HEK293 (cell line): ENCODE measurements at regions not wholly inside any gene's neighbourhood (a gene's known extent, or its start where the extent isn't known, plus 50 kb on each side); places are given as distances from the start of the nearest gene placed in this dataset.

Experiments used
- CTCF ChIA-PET: fragments of 350-600 bp; formaldehyde crosslinking; extraction: SDS; loops from one replicate; lab custom pipeline; 2021; ENCODE audit warnings: antibody characterized with exemption; lab: Yijun Ruan, JAX
- POLR2A ChIA-PET: fragments of 300-600 bp; formaldehyde crosslinking; extraction: SDS; loops from one replicate; lab custom pipeline; 2020; ENCODE audit warnings: antibody characterized with exemption, inconsistent platforms; lab: Yijun Ruan, JAX
- H3K27ac ChIP-seq: fragments of 200-500 bp; sonication (Bioruptor generic); 2 replicates; pipeline ENCODE4 v1.5.1; 2014; ENCODE audit warnings: low read depth, low read length, control low read depth, inconsistent platforms; ENCODE audit errors: extremely low read depth
- H3K36me3 ChIP-seq, 2 experiments: fragments of 200-500 bp in 1 of 2; sonication (Bioruptor generic) in 1 of 2; 1 replicate in 1 of 2; 2 replicates in 1 of 2; pipeline ENCODE4 v1.5.1; 2014 to 2017; ENCODE audit warnings: inconsistent platforms in 2 of 2, low read length in 2 of 2; ENCODE audit not compliant: control insufficient read depth in 2 of 2, insufficient read depth in 1 of 2
- H3K4me1 ChIP-seq: fragments of 200-500 bp; sonication (Bioruptor generic); 2 replicates; pipeline ENCODE4 v1.5.1; 2014; ENCODE audit warnings: mild to moderate bottlenecking, low read length, inconsistent platforms; ENCODE audit not compliant: control insufficient read depth, insufficient read depth
- H3K4me3 ChIP-seq: 2 replicates; pipeline ENCODE4 v1.5.1; 2011; ENCODE audit warnings: low read depth, mild to moderate bottlenecking, control low read depth, low read length, moderate library complexity
- H3K9me3 ChIP-seq: fragments of 200-500 bp; sonication (Bioruptor generic); 2 replicates; pipeline ENCODE4 v1.5.1; 2014; ENCODE audit warnings: low read depth, low read length, inconsistent platforms; ENCODE audit not compliant: control insufficient read depth, insufficient read depth
- OVOL3 ChIP-seq: fragments of 450-650 bp; formaldehyde crosslinking; IDR thresholded peaks from 2 replicates; pipeline ENCODE4 v1.5.1; 2016; ENCODE audit warnings: missing biosample characterization, missing genetic modification characterization
- PRDM4 ChIP-seq: fragments of 450-650 bp; formaldehyde crosslinking; IDR thresholded peaks from 2 replicates; pipeline ENCODE4 v1.5.1; 2017; ENCODE audit warnings: missing biosample characterization, missing genetic modification characterization
- PRDM6 ChIP-seq: fragments of 450-650 bp; formaldehyde crosslinking; IDR thresholded peaks from 2 replicates; pipeline ENCODE4 v1.5.1; 2017; ENCODE audit warnings: missing biosample characterization, missing genetic modification characterization
- TRIM28 ChIP-seq: IDR thresholded peaks from 2 replicates; pipeline ENCODE4 v1.6.1; 2011; ENCODE audit warnings: low read length, control low read depth, borderline replicate concordance
- ZFP3 ChIP-seq: fragments of 450-650 bp; formaldehyde crosslinking; IDR thresholded peaks from 2 replicates; pipeline ENCODE4 v1.5.1; 2016; ENCODE audit warnings: low read depth, missing biosample characterization, missing genetic modification characterization
- ZNF10 ChIP-seq: fragments of 450-650 bp; formaldehyde crosslinking; IDR thresholded peaks from 2 replicates; pipeline ENCODE4 v1.5.1; 2017; ENCODE audit warnings: missing biosample characterization, missing genetic modification characterization
- ZNF133 ChIP-seq: fragments of 450-650 bp; formaldehyde crosslinking; IDR thresholded peaks from 2 replicates; pipeline ENCODE4 v1.5.1; 2016; ENCODE audit warnings: missing biosample characterization, missing genetic modification characterization
- ZNF146 ChIP-seq: fragments of 450-650 bp; formaldehyde crosslinking; IDR thresholded peaks from 2 replicates; pipeline ENCODE4 v1.5.1; 2016; ENCODE audit warnings: missing biosample characterization, missing genetic modification characterization
- ZNF18 ChIP-seq: fragments of 450-650 bp; formaldehyde crosslinking; IDR thresholded peaks from 2 replicates; pipeline ENCODE4 v1.5.1; 2016; ENCODE audit warnings: missing biosample characterization, missing genetic modification characterization
- ZNF184 ChIP-seq: fragments of 450-650 bp; IDR thresholded peaks from 2 replicates; pipeline ENCODE4 v1.5.1; 2018; ENCODE audit warnings: missing biosample characterization, mild to moderate bottlenecking, missing genetic modification characterization
- ZNF223 ChIP-seq: fragments of 450-650 bp; formaldehyde crosslinking; IDR thresholded peaks from 2 replicates; pipeline ENCODE4 v1.5.1; 2016; ENCODE audit warnings: missing biosample characterization, missing genetic modification characterization
- ZNF354C ChIP-seq: fragments of 450-650 bp; formaldehyde crosslinking; IDR thresholded peaks from 2 replicates; pipeline ENCODE4 v1.5.1; 2016; ENCODE audit warnings: missing biosample characterization, missing genetic modification characterization, low read depth, borderline replicate concordance
- ZNF394 ChIP-seq: fragments of 450-650 bp; formaldehyde crosslinking; IDR thresholded peaks from 2 replicates; pipeline ENCODE4 v1.5.1; 2016; ENCODE audit warnings: missing biosample characterization, missing genetic modification characterization, mild to moderate bottlenecking, moderate library complexity, borderline replicate concordance
- ZNF558 ChIP-seq: fragments of 450-650 bp; formaldehyde crosslinking; IDR thresholded peaks from 2 replicates; pipeline ENCODE4 v1.5.1; 2016; ENCODE audit warnings: missing biosample characterization, missing genetic modification characterization
- ZNF76 ChIP-seq: fragments of 450-650 bp; formaldehyde crosslinking; IDR thresholded peaks from 2 replicates; pipeline ENCODE4; 2016; ENCODE audit warnings: low read depth, missing biosample characterization, missing genetic modification characterization, borderline replicate concordance
- ZNF837 ChIP-seq: fragments of 450-650 bp; formaldehyde crosslinking; IDR thresholded peaks from 2 replicates; pipeline ENCODE4 v1.5.1; 2016; ENCODE audit warnings: missing biosample characterization, missing genetic modification characterization
- ZSCAN18 ChIP-seq: fragments of 450-650 bp; formaldehyde crosslinking; IDR thresholded peaks from 2 replicates; pipeline ENCODE4 v1.5.1; 2016; ENCODE audit warnings: missing biosample characterization, missing genetic modification characterization
- ZSCAN23 ChIP-seq: fragments of 450-650 bp; formaldehyde crosslinking; IDR thresholded peaks from 2 replicates; pipeline ENCODE4 v1.5.1; 2016; ENCODE audit warnings: missing biosample characterization, missing genetic modification characterization
- TF ChIP-seq, protein P1 (sequence below): fragments of 450-650 bp; formaldehyde crosslinking; IDR thresholded peaks from 2 replicates; pipeline ENCODE4 v1.5.1; 2016; ENCODE audit warnings: missing biosample characterization, missing genetic modification characterization, borderline replicate concordance
- TF ChIP-seq, protein P2 (sequence below): fragments of 450-650 bp; formaldehyde crosslinking; IDR thresholded peaks from 2 replicates; pipeline ENCODE4 v1.5.1; 2016; ENCODE audit warnings: missing biosample characterization, missing genetic modification characterization
- TF ChIP-seq, protein P3 (sequence below): fragments of 450-650 bp; formaldehyde crosslinking; IDR thresholded peaks from 2 replicates; pipeline ENCODE4 v1.5.1; 2016; ENCODE audit warnings: missing biosample characterization, missing genetic modification characterization, low read depth
- TF ChIP-seq, protein P4 (sequence below): fragments of 450-650 bp; formaldehyde crosslinking; IDR thresholded peaks from 2 replicates; pipeline ENCODE4 v1.5.1; 2016; ENCODE audit warnings: missing biosample characterization, missing genetic modification characterization

GRCh38 chr4:34046580-34046979 lies 2197.7 kb downstream of the ARAP2 start (continued):
- TF ChIP-seq PRDM4 (tag by site-specific recombination) (no peak), OVOL3 (tag by site-specific recombination) (no peak), ZNF18 (tag by site-specific recombination) (no peak), ZSCAN23 (tag by site-specific recombination) (no peak), ZNF223 (tag by site-specific recombination) (no peak), ZNF10 (tag by site-specific recombination) (no peak), ZSCAN18 (tag by site-specific recombination) (no peak), ZFP3 (tag by site-specific recombination) (no peak), ZNF76 (tag by site-specific recombination) (no peak)
- TF ChIP-seq, protein P1, sequence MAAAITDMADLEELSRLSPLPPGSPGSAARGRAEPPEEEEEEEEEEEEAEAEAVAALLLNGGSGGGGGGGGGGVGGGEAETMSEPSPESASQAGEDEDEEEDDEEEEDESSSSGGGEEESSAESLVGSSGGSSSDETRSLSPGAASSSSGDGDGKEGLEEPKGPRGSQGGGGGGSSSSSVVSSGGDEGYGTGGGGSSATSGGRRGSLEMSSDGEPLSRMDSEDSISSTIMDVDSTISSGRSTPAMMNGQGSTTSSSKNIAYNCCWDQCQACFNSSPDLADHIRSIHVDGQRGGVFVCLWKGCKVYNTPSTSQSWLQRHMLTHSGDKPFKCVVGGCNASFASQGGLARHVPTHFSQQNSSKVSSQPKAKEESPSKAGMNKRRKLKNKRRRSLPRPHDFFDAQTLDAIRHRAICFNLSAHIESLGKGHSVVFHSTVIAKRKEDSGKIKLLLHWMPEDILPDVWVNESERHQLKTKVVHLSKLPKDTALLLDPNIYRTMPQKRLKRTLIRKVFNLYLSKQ (tag by site-specific recombination): no peak
- TF ChIP-seq, all 188 proteins: peak for 0

GRCh38 chr4:34047363-34047762 lies 2197.0 kb downstream of the ARAP2 start:
- Histone ChIP-seq H3K27ac (no peak overlapping the region), H3K4me1 (no peaks in the 10 kb centered on the region), H3K36me3 (no peaks in the 10 kb centered on the region), H3K9me3 (no peaks in the 10 kb centered on the region), H3K4me3 (no peak overlapping the region)
- POLR2A ChIA-PET: no interaction called here
- TF ChIP-seq PRDM6 (tag by site-specific recombination) (no peak), ZNF354C (no peak), ZNF558 (no peak), TRIM28 (no peak), ZNF146 (tag by site-specific recombination) (no peak), ZNF394 (tag by site-specific recombination) (no peak), ZNF184 (tag by site-specific recombination) (no peak), ZNF837 (tag by site-specific recombination) (no peak), ZNF133 (no peak)
- TF ChIP-seq, protein P2, sequence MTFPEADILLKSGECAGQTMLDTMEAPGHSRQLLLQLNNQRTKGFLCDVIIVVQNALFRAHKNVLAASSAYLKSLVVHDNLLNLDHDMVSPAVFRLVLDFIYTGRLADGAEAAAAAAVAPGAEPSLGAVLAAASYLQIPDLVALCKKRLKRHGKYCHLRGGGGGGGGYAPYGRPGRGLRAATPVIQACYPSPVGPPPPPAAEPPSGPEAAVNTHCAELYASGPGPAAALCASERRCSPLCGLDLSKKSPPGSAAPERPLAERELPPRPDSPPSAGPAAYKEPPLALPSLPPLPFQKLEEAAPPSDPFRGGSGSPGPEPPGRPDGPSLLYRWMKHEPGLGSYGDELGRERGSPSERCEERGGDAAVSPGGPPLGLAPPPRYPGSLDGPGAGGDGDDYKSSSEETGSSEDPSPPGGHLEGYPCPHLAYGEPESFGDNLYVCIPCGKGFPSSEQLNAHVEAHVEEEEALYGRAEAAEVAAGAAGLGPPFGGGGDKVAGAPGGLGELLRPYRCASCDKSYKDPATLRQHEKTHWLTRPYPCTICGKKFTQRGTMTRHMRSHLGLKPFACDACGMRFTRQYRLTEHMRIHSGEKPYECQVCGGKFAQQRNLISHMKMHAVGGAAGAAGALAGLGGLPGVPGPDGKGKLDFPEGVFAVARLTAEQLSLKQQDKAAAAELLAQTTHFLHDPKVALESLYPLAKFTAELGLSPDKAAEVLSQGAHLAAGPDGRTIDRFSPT: no peak
- TF ChIP-seq, protein P3, sequence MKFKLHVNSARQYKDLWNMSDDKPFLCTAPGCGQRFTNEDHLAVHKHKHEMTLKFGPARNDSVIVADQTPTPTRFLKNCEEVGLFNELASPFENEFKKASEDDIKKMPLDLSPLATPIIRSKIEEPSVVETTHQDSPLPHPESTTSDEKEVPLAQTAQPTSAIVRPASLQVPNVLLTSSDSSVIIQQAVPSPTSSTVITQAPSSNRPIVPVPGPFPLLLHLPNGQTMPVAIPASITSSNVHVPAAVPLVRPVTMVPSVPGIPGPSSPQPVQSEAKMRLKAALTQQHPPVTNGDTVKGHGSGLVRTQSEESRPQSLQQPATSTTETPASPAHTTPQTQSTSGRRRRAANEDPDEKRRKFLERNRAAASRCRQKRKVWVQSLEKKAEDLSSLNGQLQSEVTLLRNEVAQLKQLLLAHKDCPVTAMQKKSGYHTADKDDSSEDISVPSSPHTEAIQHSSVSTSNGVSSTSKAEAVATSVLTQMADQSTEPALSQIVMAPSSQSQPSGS (tag by site-specific recombination): no peak
- TF ChIP-seq, protein P4, sequence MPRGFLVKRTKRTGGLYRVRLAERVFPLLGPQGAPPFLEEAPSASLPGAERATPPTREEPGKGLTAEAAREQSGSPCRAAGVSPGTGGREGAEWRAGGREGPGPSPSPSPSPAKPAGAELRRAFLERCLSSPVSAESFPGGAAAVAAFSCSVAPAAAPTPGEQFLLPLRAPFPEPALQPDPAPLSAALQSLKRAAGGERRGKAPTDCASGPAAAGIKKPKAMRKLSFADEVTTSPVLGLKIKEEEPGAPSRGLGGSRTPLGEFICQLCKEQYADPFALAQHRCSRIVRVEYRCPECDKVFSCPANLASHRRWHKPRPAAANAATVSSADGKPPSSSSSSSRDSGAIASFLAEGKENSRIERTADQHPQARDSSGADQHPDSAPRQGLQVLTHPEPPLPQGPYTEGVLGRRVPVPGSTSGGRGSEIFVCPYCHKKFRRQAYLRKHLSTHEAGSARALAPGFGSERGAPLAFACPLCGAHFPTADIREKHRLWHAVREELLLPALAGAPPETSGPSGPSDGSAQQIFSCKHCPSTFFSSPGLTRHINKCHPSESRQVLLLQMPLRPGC (tag by site-specific recombination): no peak
- CTCF ChIA-PET: no interaction called here
